PC-9 (cell line): ENCODE measurements at regions not wholly inside any gene's neighbourhood (a gene's known extent, or its start where the extent isn't known, plus 50 kb on each side); places are given as distances from the start of the nearest gene placed in this dataset.

Experiments
- BruUV-seq: library from RNA; stranded (reverse); fragments of 400-500 nt; replicated peaks from 2 replicates; lab custom pipeline; 2021; lab: Mats Ljungman, UMichigan
- CTCF ChIA-PET: fragments of 300-600 bp; sonication (Branson Sonifier 250); formaldehyde crosslinking; loops from one replicate; lab custom pipeline; 2022; ENCODE audit warnings: antibody characterized with exemption; lab: Charles Lee
- POLR2A ChIA-PET: fragments of 300-600 bp; sonication (Branson Sonifier 250); formaldehyde crosslinking; loops from one replicate; lab custom pipeline; 2022; ENCODE audit warnings: antibody characterized with exemption; ENCODE audit not compliant: unreplicated experiment; lab: Charles Lee
- DNase-seq, 2 experiments: peaks; one replicate each; pipeline versions ENCODE4 v3.0.0 to v3.0.0-alpha.2; 2015 to 2022; ENCODE audit warnings: mixed read lengths in 1 of 2
- H2AFZ ChIP-seq: fragments of 200-600 bp; sonication (generic); 2 replicates; pipeline ENCODE4 v1.8.1; 2017; ENCODE audit warnings: antibody characterized with exemption
- H3F3A ChIP-seq: fragments of 200-600 bp; sonication (generic); 2 replicates; pipeline ENCODE4 v1.8.1; 2017; ENCODE audit warnings: antibody characterized with exemption, mild to moderate bottlenecking, low read depth; ENCODE audit not compliant: insufficient read depth
- H3K27ac ChIP-seq: fragments of 200-600 bp; sonication (generic); 2 replicates; pipeline ENCODE4 v1.6.1; 2016; ENCODE audit warnings: mixed run types
- H3K27me3 ChIP-seq: fragments of 200-600 bp; sonication (generic); 2 replicates; pipeline ENCODE4 v1.6.1; 2016; ENCODE audit warnings: low read depth, mixed run types; ENCODE audit not compliant: insufficient read depth
- H3K36me3 ChIP-seq: fragments of 200-600 bp; sonication (generic); 2 replicates; pipeline ENCODE4 v1.6.1; 2016; ENCODE audit warnings: low read depth, mixed run types
- H3K4me1 ChIP-seq: fragments of 200-600 bp; sonication (generic); replicated peaks from 2 replicates; pipeline ENCODE4 v1.6.1; 2016; ENCODE audit warnings: mixed run types; ENCODE audit not compliant: insufficient read depth
- H3K4me2 ChIP-seq: fragments of 200-600 bp; sonication (generic); 2 replicates; pipeline ENCODE4 v1.6.1; 2017; ENCODE audit warnings: mixed run types
- H3K4me3 ChIP-seq: fragments of 200-600 bp; sonication (generic); 2 replicates; pipeline ENCODE4 v1.6.1; 2016; ENCODE audit warnings: mixed run types
- H3K79me2 ChIP-seq: fragments of 200-600 bp; sonication (generic); 2 replicates; pipeline ENCODE4 v1.6.1; 2017; ENCODE audit warnings: low read depth, mixed run types
- H3K9me2 ChIP-seq: fragments of 200-600 bp; sonication (generic); 2 replicates; pipeline ENCODE4 v1.8.1; 2017; ENCODE audit warnings: mild to moderate bottlenecking; ENCODE audit not compliant: insufficient read depth
- H3K9me3 ChIP-seq: fragments of 200-600 bp; sonication (generic); 2 replicates; pipeline ENCODE4 v1.8.1; 2016; ENCODE audit warnings: low read depth; ENCODE audit not compliant: insufficient read depth
- H4K20me1 ChIP-seq: fragments of 200-600 bp; sonication (generic); 2 replicates; pipeline ENCODE4 v1.8.1; 2017; ENCODE audit not compliant: insufficient read depth
- CTCF ChIP-seq: fragments of 200-600 bp; sonication (generic); conservative IDR thresholded peaks from 2 replicates; pipeline ENCODE4 v1.6.1; 2017; ENCODE audit warnings: mixed run types, antibody characterized with exemption, mild to moderate bottlenecking, moderate library complexity
- EZH2 ChIP-seq: fragments of 200-600 bp; sonication (generic); IDR thresholded peaks from 2 replicates; pipeline ENCODE4 v1.8.0; 2017; ENCODE audit warnings: antibody characterized with exemption, low read depth
- intact Hi-C: fragments of 100-400 bp; cut with micrococcal nuclease; formaldehyde crosslinking; loops from one replicate; pipeline ENCODE4 v1.10.0; 2022; ENCODE audit not compliant: unreplicated experiment

DNA sequence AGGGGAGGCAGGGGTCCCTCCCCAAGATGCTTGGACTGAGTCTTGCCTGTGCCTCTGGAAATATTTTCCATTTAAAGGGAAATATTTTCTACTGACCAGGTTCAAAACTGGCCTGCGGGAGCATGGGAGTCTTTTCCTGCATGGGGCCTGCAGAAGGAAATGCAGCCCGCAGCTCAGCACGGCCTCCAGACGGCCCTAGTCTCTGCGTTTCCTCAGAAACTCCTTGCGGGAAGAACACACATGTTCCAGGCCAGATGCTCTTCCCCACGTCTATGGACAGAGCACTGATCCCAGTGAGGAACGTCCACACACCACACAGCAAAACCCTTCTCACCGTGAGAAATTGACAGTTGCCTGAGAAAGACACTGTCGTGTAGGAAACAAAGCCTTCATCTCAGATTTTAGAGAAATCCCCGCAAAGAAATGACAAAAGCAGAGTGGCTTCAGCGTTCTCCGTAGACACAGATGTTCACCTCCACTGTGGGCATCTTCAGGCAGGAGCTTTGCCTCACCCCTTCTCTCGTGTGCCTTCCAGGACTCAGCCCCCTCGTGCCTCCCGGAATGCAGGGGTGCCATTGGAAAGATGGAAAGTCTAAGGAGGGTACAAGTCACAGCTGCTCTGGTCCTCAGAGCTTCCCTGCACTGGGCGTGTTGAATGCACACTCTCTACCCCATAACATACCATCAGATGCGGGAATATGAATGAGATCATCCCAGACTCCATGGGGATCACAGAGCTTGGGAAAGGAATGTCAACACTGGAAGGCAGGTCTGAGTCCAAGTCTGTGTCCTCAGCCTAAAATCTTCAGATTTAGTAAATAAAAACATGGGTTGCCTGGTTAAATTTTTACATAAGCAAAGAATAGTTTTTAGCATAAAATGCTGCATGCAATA is 438.7 kb upstream of the SALL3 start:
- Histone ChIP-seq H2AFZ (no peak overlapping the region), H4K20me1 (no peaks in the 10 kb centered on the region), H3K4me1 (no peaks in the 10 kb centered on the region), H3K79me2 (no peaks in the 10 kb centered on the region), H3K36me3 (no peaks in the 10 kb centered on the region), H3K27ac (no peak overlapping the region), H3K4me3 (no peak overlapping the region), H3K9me3 (no peaks in the 10 kb centered on the region), H3F3A (no peaks in the 10 kb centered on the region), H3K9me2 (no peaks in the 10 kb centered on the region), H3K4me2 (no peak overlapping the region), H3K27me3 (peaks cover 69% of the 10 kb centered on the region)
- ChIA-PET POLR2A (no interaction called here), CTCF (no interaction called here)
- intact Hi-C loops: no loop called here
- no peak for TF ChIP-seq EZH2
- no peak for TF ChIP-seq CTCF
- DNase-seq: no peak
- BruUV-seq: no TSS peak

DNA sequence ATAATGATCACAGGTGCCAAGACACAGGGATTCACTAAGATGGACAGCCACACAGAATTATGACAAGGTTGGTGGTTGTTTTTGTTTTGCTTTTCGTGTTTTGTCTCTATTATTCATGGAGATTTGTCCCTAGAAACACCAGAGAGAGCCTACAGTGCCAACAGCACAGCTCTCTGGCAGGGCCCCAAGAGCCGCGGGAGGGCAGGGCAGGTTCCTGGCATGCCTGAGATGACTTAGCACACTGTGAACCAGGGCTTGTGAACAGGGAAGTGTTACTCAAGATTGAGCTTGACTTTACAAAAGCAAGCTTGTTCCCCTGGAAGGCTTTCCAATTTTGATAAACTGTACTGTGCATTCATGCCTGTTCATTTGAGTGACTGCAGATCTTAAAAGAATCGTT is 437.4 kb upstream of the SALL3 start:
- Histone ChIP-seq H3K79me2 (no peaks in the 10 kb centered on the region), H3K4me1 (no peaks in the 10 kb centered on the region), H3F3A (no peaks in the 10 kb centered on the region), H3K9me3 (no peaks in the 10 kb centered on the region), H3K4me2 (no peak overlapping the region), H3K27me3 (peaks cover 62% of the 10 kb centered on the region), H3K9me2 (no peaks in the 10 kb centered on the region), H4K20me1 (no peaks in the 10 kb centered on the region), H3K36me3 (no peaks in the 10 kb centered on the region), H3K27ac (no peak overlapping the region), H3K4me3 (no peak overlapping the region), H2AFZ (no peak overlapping the region)
- CTCF ChIA-PET: no interaction called here
- intact Hi-C loops: no loop called here
- DNase-seq: peak in 1 of 2 experiments; percentile 2
- POLR2A ChIA-PET: no interaction called here
- no peak for TF ChIP-seq EZH2
- TF ChIP-seq CTCF: no peak
- BruUV-seq: no TSS peak

- ChIA-PET POLR2A (no interaction called here), CTCF (no interaction called here)
- no peak for TF ChIP-seq EZH2
- TF ChIP-seq CTCF: no peak
- H3K4me2 ChIP-seq: no peak overlapping the region
- no peak overlapping the region for H3K27ac ChIP-seq
- no peaks in the 10 kb centered on the region for H3K9me2 ChIP-seq
- intact Hi-C loops: no loop called here
- H3K36me3 ChIP-seq: no peaks in the 10 kb centered on the region
- H3F3A ChIP-seq: no peaks in the 10 kb centered on the region
- peaks cover 60% of the 10 kb centered on the region for H3K27me3 ChIP-seq
- no peaks in the 10 kb centered on the region for H3K79me2 ChIP-seq
- no peak overlapping the region for H2AFZ ChIP-seq
- no peaks in the 10 kb centered on the region for H3K9me3 ChIP-seq
- H3K4me1 ChIP-seq: no peaks in the 10 kb centered on the region
- H3K4me3 ChIP-seq: no peak overlapping the region
- no peaks in the 10 kb centered on the region for H4K20me1 ChIP-seq
- no TSS peak for BruUV-seq
- no peak for DNase-seq
Measured at GRCh38 chr18:78543201-78543725, 436.4 kb upstream of the SALL3 start.
